NB4 (cell line): ENCODE measurements at regions not wholly inside any gene's neighbourhood (a gene's known extent, or its start where the extent isn't known, plus 50 kb on each side); places are given as distances from the start of the nearest gene placed in this dataset.

ENCODE experiments used
- MYC ChIP-seq: IDR thresholded peaks from 2 replicates; pipeline ENCODE4 v1.6.1; 2011; ENCODE audit warnings: low read depth, low read length
- TF ChIP-seq, protein P1 (sequence below): IDR thresholded peaks from one replicate; pipeline ENCODE4 v1.5.1; 2012; ENCODE audit warnings: low read depth, low read length
- TF ChIP-seq, protein P2 (sequence below): IDR thresholded peaks from 2 replicates; pipeline ENCODE4 v1.6.1; 2011; ENCODE audit warnings: low read depth, low read length

DNA sequence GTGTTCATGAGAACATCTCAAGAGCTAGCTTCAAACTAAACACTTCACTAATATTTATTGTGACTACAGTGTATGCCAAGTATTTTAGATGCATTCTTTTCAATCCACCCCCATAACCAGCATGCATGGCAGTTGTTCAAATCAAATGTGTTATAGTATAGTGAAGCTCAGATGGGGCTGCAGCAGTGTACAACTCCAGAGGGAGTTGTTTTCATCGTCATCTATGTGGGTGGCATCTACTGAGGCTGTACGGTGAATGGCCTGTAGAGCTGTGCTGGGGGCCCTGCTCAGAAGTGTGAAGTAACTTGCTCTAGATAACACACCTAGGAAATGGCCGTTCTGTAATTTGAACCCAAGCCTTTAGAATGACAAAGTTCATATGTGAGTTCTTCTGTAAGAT lies 71.8 kb upstream of the LRATD1 start:
- TF ChIP-seq MYC = no peak
- TF ChIP-seq, protein P1, sequence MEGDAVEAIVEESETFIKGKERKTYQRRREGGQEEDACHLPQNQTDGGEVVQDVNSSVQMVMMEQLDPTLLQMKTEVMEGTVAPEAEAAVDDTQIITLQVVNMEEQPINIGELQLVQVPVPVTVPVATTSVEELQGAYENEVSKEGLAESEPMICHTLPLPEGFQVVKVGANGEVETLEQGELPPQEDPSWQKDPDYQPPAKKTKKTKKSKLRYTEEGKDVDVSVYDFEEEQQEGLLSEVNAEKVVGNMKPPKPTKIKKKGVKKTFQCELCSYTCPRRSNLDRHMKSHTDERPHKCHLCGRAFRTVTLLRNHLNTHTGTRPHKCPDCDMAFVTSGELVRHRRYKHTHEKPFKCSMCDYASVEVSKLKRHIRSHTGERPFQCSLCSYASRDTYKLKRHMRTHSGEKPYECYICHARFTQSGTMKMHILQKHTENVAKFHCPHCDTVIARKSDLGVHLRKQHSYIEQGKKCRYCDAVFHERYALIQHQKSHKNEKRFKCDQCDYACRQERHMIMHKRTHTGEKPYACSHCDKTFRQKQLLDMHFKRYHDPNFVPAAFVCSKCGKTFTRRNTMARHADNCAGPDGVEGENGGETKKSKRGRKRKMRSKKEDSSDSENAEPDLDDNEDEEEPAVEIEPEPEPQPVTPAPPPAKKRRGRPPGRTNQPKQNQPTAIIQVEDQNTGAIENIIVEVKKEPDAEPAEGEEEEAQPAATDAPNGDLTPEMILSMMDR = no peak
- TF ChIP-seq, protein P2, sequence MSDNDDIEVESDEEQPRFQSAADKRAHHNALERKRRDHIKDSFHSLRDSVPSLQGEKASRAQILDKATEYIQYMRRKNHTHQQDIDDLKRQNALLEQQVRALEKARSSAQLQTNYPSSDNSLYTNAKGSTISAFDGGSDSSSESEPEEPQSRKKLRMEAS = no peak
